Amniotic stem cell (primary cell): ENCODE measurements at regions not wholly inside any gene's neighbourhood (a gene's known extent, or its start where the extent isn't known, plus 50 kb on each side); places are given as distances from the start of the nearest gene placed in this dataset.
"Not testable (repeated sequence)": the region's sequence is repeated elsewhere in the genome, so short reads cannot be mapped to it uniquely, and the experiment has no call there.

Source experiments
- DNase-seq: peaks from one replicate; lab custom pipeline; 2025; lab: John Stamatoyannopoulos, UW

GRCh38 chr4:52372747-52373146 is 286.4 kb downstream of the USP46 start:
- no peak for DNase-seq

GRCh38 chr4:52373650-52374049 is 285.5 kb downstream of the USP46 start:
- no peak for DNase-seq

- no peak for DNase-seq
Measured at GRCh38 chr4:52374877-52375276, 284.2 kb downstream of the USP46 start.

- peak; percentile 46 for DNase-seq
Measured at GRCh38 chr4:52376132-52376704, 282.9 kb downstream of the USP46 start.

GRCh38 chr4:52377563-52377962 is 281.5 kb downstream of the USP46 start:
- no peak for DNase-seq

GRCh38 chr4:52407545-52407944 is 251.6 kb downstream of the USP46 start:
- no peak for DNase-seq

GRCh38 chr4:52408032-52408431 is 251.1 kb downstream of the USP46 start:
- DNase-seq = no peak

- DNase-seq = no peak
Measured at GRCh38 chr4:52408471-52408870, 250.6 kb downstream of the USP46 start.

GRCh38 chr4:52409766-52410165 is 249.3 kb downstream of the USP46 start:
- not testable (repeated sequence) for DNase-seq

- DNase-seq = no peak
Measured at GRCh38 chr4:52410971-52411370, 248.1 kb downstream of the USP46 start.

- no peak for DNase-seq
Measured at GRCh38 chr4:52420330-52420729, 238.8 kb downstream of the USP46 start.

GRCh38 chr4:52421811-52422213 is 237.3 kb downstream of the USP46 start:
- DNase-seq = no peak

GRCh38 chr4:52423967-52424366 is 235.1 kb downstream of the USP46 start:
- no peak for DNase-seq

- no peak for DNase-seq
Measured at GRCh38 chr4:52425751-52426326, 233.3 kb downstream of the USP46 start.

- DNase-seq = no peak
Measured at GRCh38 chr4:52431410-52431809, 227.7 kb downstream of the USP46 start.

- no peak for DNase-seq
Measured at GRCh38 chr4:52431869-52432268, 227.2 kb downstream of the USP46 start.

GRCh38 chr4:52442524-52442923 is 216.6 kb downstream of the USP46 start:
- not testable (repeated sequence) for DNase-seq

GRCh38 chr4:52472444-52472843 is 186.7 kb downstream of the USP46 start:
- no peak for DNase-seq

GRCh38 chr4:52477191-52477780 is 181.8 kb downstream of the USP46 start:
- DNase-seq = no peak

- DNase-seq = no peak
Measured at GRCh38 chr4:52483186-52483890, 175.8 kb downstream of the USP46 start.

- DNase-seq = no peak
Measured at GRCh38 chr4:52507774-52508173, 151.3 kb downstream of the USP46 start.

GRCh38 chr4:52510939-52511565 is 148.0 kb downstream of the USP46 start:
- DNase-seq = no peak

GRCh38 chr4:52511825-52512224 is 147.3 kb downstream of the USP46 start:
- DNase-seq = no peak
